ENCODE measurements at regions not wholly inside any gene's neighbourhood (a gene's known extent, or its start where the extent isn't known, plus 50 kb on each side); places are given as distances from the start of the nearest gene placed in this dataset.

GRCh38 chr7:81533426-81533825 lies 236.4 kb downstream of the HGF start:
- no peaks in the 10 kb centered on the region for H3K27me3 Mint-ChIP-seq
- H3K36me3 Mint-ChIP-seq (ENCODE audit: low read depth): no peaks in the 10 kb centered on the region
- H3K9me3 ChIP-seq (ENCODE audit: control insufficient read depth in 1 of 2, insufficient read depth in 1 of 2, low read length in 2 of 2): peaks cover 0 to 7% of the 10 kb centered on the region in 2 experiments
- TF ChIP-seq, protein P1, sequence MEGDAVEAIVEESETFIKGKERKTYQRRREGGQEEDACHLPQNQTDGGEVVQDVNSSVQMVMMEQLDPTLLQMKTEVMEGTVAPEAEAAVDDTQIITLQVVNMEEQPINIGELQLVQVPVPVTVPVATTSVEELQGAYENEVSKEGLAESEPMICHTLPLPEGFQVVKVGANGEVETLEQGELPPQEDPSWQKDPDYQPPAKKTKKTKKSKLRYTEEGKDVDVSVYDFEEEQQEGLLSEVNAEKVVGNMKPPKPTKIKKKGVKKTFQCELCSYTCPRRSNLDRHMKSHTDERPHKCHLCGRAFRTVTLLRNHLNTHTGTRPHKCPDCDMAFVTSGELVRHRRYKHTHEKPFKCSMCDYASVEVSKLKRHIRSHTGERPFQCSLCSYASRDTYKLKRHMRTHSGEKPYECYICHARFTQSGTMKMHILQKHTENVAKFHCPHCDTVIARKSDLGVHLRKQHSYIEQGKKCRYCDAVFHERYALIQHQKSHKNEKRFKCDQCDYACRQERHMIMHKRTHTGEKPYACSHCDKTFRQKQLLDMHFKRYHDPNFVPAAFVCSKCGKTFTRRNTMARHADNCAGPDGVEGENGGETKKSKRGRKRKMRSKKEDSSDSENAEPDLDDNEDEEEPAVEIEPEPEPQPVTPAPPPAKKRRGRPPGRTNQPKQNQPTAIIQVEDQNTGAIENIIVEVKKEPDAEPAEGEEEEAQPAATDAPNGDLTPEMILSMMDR (IDR thresholded peaks at IDR 0.05): no peak
- DNase-seq: no peak
- no peak overlapping the region for H3K4me3 Mint-ChIP-seq
- ChIA-PET CTCF (no interaction called here), POLR2A (no interaction called here)
- no peak for ATAC-seq (ENCODE audit: poor library complexity)
- no peaks in the 10 kb centered on the region for H3K36me3 ChIP-seq (ENCODE audit: insufficient read depth, low read length)
- no peaks in the 10 kb centered on the region for H3K4me1 ChIP-seq (ENCODE audit: insufficient read depth, low read length)
- no peaks in the 10 kb centered on the region for H3K4me1 Mint-ChIP-seq (ENCODE audit: low read depth)
- no peak overlapping the region for H3K4me3 ChIP-seq (ENCODE audit: low read length)
- intact Hi-C loops (cut with DNase I, micrococcal nuclease): no loop called here
- no peaks in the 10 kb centered on the region for H3K27me3 ChIP-seq (ENCODE audit: control insufficient read depth in 1 of 2, insufficient read depth in 2 of 2, low read length in 2 of 2)
- no peak overlapping the region for H3K27ac ChIP-seq (ENCODE audit: low read depth in 1 of 2, low read length in 2 of 2)
- no peak overlapping the region for H3K27ac Mint-ChIP-seq
- H3K9me3 Mint-ChIP-seq: no peaks in the 10 kb centered on the region

DNA sequence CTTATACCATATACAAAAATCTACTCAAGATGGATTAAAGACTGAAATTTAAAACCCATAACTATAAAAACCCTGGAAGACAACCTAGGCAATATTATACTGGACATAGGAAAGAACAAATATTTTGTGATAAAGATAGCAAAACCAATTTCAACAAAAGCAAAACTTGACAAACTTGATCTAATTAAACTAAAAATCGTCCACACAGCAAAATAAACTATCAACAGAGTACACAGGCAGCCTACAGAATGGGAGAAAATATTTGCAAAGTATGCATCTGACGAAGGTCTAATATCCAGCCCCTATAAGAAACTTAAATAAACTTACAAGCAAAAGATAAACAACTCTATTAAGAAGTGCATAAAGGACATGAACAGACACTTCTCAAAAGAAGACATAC lies 240.1 kb downstream of the HGF start:
- H3K36me3 ChIP-seq (ENCODE audit: insufficient read depth, low read length): no peaks in the 10 kb centered on the region
- H3K9me3 Mint-ChIP-seq: no peaks in the 10 kb centered on the region
- H3K4me3 Mint-ChIP-seq: no peak overlapping the region
- no peaks in the 10 kb centered on the region for H3K4me1 Mint-ChIP-seq (ENCODE audit: low read depth)
- CTCF ChIA-PET: no interaction called here
- intact Hi-C loops (cut with DNase I, micrococcal nuclease): no loop called here
- no peak for DNase-seq
- no peaks in the 10 kb centered on the region for H3K9me3 ChIP-seq (ENCODE audit: control insufficient read depth in 1 of 2, insufficient read depth in 1 of 2, low read length in 2 of 2)
- H3K27me3 ChIP-seq (ENCODE audit: control insufficient read depth in 1 of 2, insufficient read depth in 2 of 2, low read length in 2 of 2): no peaks in the 10 kb centered on the region
- no peaks in the 10 kb centered on the region for H3K27me3 Mint-ChIP-seq
- POLR2A ChIA-PET: no interaction called here
- no peaks in the 10 kb centered on the region for H3K36me3 Mint-ChIP-seq (ENCODE audit: low read depth)
- no peak overlapping the region for H3K27ac Mint-ChIP-seq
- H3K27ac ChIP-seq (ENCODE audit: low read depth in 1 of 2, low read length in 2 of 2): no peak overlapping the region
- H3K4me3 ChIP-seq (ENCODE audit: low read length): no peak overlapping the region
- no peaks in the 10 kb centered on the region for H3K4me1 ChIP-seq (ENCODE audit: insufficient read depth, low read length)
- TF ChIP-seq, protein P1 (IDR thresholded peaks at IDR 0.05): no peak
- ATAC-seq (ENCODE audit: poor library complexity): no peak

DNA sequence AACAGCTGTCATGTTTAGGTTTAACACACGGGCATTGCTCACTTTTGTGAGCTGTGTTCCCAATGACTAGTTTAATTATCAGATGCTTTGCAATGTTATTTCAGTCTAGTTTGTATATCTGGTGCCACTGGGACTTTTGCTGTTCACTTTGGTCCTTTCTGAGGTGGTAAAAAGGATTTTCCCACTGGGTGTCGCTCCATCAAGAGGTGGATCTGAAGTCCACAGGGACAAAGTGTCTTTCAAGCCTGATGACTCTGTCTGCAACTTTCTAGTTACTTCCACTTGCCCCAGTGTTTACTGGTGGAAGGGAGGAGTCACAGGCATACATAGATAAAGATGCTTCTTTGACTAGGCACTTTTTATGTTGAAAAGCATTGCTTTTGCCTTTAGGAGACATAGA lies 242.2 kb downstream of the HGF start:
- ATAC-seq (ENCODE audit: poor library complexity) (no peak), DNase-seq (no peak)
- H3K27ac ChIP-seq (ENCODE audit: low read depth in 1 of 2, low read length in 2 of 2): no peak overlapping the region
- H3K36me3 Mint-ChIP-seq (ENCODE audit: low read depth): no peaks in the 10 kb centered on the region
- no peaks in the 10 kb centered on the region for H3K27me3 Mint-ChIP-seq
- H3K9me3 ChIP-seq (ENCODE audit: control insufficient read depth in 1 of 2, insufficient read depth in 1 of 2, low read length in 2 of 2): no peaks in the 10 kb centered on the region
- no peak overlapping the region for H3K4me3 Mint-ChIP-seq
- no peaks in the 10 kb centered on the region for H3K4me1 ChIP-seq (ENCODE audit: insufficient read depth, low read length)
- H3K27ac Mint-ChIP-seq: no peak overlapping the region
- no peaks in the 10 kb centered on the region for H3K9me3 Mint-ChIP-seq
- H3K27me3 ChIP-seq (ENCODE audit: control insufficient read depth in 1 of 2, insufficient read depth in 2 of 2, low read length in 2 of 2): no peaks in the 10 kb centered on the region
- POLR2A ChIA-PET: no interaction called here
- intact Hi-C loops (cut with DNase I, micrococcal nuclease): no loop called here
- H3K4me3 ChIP-seq (ENCODE audit: low read length): no peak overlapping the region
- no peaks in the 10 kb centered on the region for H3K4me1 Mint-ChIP-seq (ENCODE audit: low read depth)
- no peaks in the 10 kb centered on the region for H3K36me3 ChIP-seq (ENCODE audit: insufficient read depth, low read length)
- CTCF ChIA-PET: no interaction called here
- TF ChIP-seq, protein P1 (IDR thresholded peaks at IDR 0.05): no peak
